Erythroblast (primary cell): ENCODE measurements at regions not wholly inside any gene's neighbourhood (a gene's known extent, or its start where the extent isn't known, plus 50 kb on each side); places are given as distances from the start of the nearest gene placed in this dataset.

Source experiments
- GATA1 ChIP-seq: IDR thresholded peaks from 2 replicates; pipeline ENCODE4 v1.6.1; 2011; ENCODE audit warnings: low read depth, mild to moderate bottlenecking, control low read depth, low read length, moderate library complexity
- POLR2A ChIP-seq: IDR thresholded peaks from 2 replicates; pipeline ENCODE4 v1.6.1; 2011; ENCODE audit warnings: mild to moderate bottlenecking, low read length

DNA sequence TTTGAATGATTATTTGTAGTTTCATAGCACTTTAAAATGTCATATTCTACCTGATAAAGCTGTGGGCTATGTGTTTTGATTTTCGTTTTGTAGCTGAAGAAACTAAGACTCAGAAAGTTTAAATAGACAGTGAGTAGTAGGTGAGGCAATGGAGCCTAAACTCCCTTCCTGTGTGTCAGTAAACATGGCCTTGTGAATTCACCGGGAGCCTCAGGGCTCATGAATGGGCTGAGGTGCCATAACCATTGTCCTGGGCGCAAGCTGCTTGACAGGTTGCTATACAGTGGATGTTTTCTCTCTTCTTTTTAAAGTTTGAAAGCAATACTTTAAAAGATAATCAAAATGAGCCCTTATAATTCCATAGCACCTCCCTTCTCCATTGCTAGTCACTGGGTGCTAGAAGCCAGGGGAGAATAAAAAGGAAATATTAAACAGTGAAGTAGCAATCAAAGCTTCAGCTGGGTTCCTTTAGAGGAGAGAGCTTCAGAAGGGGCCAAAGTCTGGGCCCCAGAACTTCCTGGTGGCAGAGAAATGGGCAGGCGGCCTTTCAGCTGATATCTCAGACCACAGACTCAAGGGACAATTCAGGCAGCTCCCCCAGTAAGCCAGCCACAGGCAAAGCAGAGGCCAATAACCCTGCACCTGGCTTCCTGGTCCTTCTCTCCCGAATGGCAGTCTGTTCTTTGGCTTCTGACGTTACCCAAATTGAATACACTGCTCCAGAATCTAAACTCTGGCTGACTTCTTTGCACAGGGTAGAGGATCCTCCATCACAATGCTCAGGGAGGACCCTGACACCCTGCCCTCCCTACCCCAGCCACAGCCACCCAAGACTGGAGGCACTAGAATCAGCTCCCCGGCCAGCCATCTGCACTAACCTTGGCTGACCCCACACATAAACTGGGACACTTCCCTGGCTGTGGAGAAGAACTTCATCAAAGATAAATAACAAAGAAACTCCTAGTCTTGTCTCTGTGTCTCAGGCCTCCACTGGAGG lies 51.8 kb upstream of the NPAS2 start:
- TF ChIP-seq POLR2A (no peak), GATA1 (no peak)
